Coronary artery (tissue), 2 donors: ENCODE measurements at regions not wholly inside any gene's neighbourhood (a gene's known extent, or its start where the extent isn't known, plus 50 kb on each side); places are given as distances from the start of the nearest gene placed in this dataset.

ENCODE experiments used
- DNase-seq: peaks from one replicate; pipeline ENCODE4 v3.0.0-alpha.2; 2017; ENCODE audit warnings: low spot score
- H3K27ac ChIP-seq, 2 donors: fragments of 200-600 bp; sonication (generic); one replicate each; pipeline ENCODE4 v1.5.1; 2016 to 2019
- H3K4me3 ChIP-seq: fragments of 200-600 bp; sonication (generic); 2 replicates; pipeline ENCODE4 v1.5.1; 2016; ENCODE audit warnings: mild to moderate bottlenecking, moderate library complexity
- CTCF ChIP-seq: fragments of 200-600 bp; sonication (generic); IDR thresholded peaks from one replicate; pipeline ENCODE4 v1.5.1; 2019; ENCODE audit warnings: antibody characterized with exemption

GRCh38 chr1:30285501-30285932, 437.9 kb downstream of the MATN1 start:
- H3K4me3 ChIP-seq: no peak overlapping the region
- DNase-seq: peak; percentile 36

DNA sequence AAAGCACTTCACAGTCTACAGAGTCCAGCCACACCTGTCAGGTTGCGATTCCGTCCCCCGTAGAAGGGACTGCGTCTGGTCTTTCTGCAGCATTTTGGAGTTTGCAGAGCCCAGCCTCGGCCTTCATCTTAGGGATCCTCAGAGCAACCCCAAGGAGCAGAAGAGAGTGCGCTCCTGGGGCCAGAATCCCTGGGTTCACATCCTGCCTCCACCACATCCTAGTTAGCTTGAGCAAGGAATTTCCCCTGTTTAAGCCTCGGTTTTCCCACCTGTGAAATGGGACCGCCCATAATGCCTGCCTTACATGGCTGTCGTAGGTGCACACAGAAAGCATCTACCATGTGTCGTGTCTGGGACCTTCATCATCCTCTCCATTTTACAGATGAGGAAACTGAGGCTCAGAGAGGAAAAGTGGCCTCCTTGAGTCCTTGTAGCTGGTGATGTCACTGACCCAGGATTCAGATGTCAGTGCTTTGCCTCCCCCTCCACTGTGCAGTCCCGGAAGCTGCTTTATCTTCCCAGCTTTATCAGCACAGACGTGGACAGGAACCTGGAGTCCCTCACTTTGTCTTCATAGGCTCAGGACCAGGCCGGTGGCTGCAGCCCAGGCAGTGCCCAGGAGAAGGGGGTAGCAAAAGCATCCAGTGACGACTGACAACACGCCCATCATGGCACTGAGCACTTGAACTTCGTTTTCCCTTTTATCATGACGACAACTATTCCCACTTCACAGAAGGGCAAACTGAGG, 438.5 kb downstream of the MATN1 start:
- DNase-seq: peak; percentile 50

More at GRCh38 chr1:30285501-30285932, 437.9 kb downstream of the MATN1 start:
- TF ChIP-seq CTCF: no peak
- no peak overlapping the region for H3K27ac ChIP-seq

GRCh38 chr1:30284226-30284625, 439.2 kb downstream of the MATN1 start:
- Histone ChIP-seq H3K4me3 (no peak overlapping the region), H3K27ac (no peak overlapping the region)
- no peak for TF ChIP-seq CTCF
- peak; percentile 47 for DNase-seq

More for the DNA sequence above, 438.5 kb downstream of the MATN1 start:
- TF ChIP-seq CTCF: no peak
- Histone ChIP-seq H3K4me3 (no peak overlapping the region), H3K27ac (no peak overlapping the region)

DNA sequence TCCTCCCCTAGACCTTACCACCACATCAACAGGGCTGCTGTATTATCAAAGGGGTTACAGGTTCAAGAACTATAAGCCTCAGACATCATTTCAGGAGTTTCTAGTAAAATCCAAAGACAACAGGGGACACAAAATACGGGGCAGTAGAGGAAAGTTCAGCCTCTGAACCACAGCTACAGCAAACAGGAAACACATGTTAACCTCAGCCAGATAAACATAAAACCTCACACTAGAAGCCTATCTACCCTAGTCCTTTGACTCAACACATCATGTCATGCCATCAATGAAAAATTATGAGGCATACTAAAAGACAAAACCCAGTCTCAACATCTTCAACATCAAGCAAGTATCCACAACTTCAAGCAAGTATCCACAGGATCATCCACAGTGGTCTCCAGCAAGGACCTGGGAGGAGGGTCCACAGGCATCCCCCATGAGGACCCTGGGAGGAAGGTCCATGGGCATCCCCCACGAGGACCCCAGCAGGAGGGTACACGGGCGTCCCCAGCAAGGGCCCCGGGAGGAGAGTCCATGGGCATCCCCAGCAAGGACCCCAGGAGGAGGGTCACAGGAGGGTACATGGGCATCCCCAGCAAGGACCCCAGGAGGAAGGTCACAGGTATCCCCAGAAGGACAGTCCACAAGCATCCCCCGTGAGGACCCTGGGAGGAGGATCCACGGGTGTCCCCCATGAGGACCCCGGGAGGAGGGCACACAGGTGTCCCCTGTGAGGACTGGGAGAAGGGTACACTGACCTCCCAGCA, 440.0 kb downstream of the MATN1 start:
- H3K4me3 ChIP-seq: no peak overlapping the region
- no peak for TF ChIP-seq CTCF
- no peak overlapping the region for H3K27ac ChIP-seq
- DNase-seq: peak; percentile 54

DNA sequence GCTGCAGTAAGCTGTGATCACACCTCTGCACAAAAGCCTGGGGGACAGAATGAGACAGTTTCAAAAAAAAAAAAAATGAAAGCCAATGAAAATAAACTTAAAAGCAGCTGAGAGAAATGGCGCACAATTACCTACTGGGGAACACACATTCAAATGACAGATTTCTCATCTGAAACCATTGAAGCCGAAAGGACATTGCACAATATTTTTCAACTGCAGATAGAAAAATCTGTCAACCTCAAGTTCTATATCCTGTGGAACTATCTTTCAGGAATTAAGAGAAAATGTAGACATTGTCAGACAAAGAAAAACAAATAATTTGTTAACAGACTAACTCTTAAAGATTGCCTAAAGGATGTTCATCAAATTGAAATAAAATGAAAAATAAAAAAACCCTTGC, 442.8 kb downstream of the MATN1 start:
- Histone ChIP-seq H3K4me3 (no peak overlapping the region), H3K27ac (no peak overlapping the region)
- TF ChIP-seq CTCF: no peak
- DNase-seq: no peak

DNA sequence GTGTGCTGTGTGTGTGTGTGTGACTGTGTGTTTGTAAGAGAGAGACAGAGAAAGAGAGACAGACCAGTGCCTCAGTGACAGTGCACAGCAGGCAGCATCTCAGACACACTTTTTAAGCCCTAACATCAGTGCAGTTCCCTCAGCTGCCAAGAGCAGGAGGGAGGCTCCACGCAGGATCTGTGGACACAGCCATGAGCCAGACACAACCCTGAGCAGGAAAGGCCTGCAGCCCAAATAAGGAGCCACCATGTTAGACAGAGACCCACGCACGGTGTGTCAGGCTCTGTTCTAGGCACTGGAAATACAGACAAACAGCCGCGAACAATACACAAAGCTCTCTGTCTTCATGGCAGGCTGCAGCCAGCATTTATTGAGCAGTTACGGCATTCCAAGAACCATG, 445.5 kb downstream of the MATN1 start:
- no peak for TF ChIP-seq CTCF
- Histone ChIP-seq H3K27ac (no peak overlapping the region), H3K4me3 (no peak overlapping the region)
- DNase-seq: no peak
